ENCODE measurements at regions not wholly inside any gene's neighbourhood (a gene's known extent, or its start where the extent isn't known, plus 50 kb on each side); places are given as distances from the start of the nearest gene placed in this dataset.

DNA sequence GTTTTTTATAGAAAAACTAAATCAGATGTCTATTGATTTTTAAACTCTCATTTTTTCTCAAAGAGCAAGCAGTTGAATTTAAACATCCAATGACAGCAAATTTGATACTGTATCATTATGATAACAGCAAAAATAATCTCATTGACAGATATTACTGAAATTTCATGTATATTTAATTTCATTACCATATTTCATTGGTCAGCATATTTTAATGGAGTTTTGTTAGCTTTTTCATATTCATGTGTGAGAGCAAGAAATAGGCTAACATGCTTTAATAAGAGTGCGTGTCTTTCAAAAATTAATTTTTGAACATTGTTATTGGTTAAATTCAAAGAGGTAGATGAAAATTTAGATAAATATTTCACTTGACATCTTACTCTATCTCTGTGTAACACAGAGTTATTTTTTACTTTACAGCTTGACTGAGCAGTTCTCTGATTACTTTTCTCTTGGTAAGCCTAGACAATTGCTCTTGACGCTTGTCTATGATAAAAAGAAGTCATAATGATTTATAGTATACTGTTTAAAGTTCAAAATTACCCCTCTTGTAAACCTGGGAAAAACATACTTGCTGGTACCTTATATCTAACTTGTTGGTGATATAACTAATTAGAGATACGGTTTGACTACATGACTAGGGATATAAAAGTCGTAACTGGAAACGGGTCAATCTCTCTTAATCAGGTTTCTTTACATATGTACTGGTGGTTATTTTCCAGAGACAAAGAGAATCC lies 732.3 kb upstream of the NCAM2 start:
- BruUV-seq (replicated peaks), result no TSS peak
- CTCF ChIA-PET, result no interaction called here

More for the DNA sequence above, 732.3 kb upstream of the NCAM2 start:
- ChIA-PET RAD21 (ENCODE audit: low non-redundant PET in 1 of 2, low total read pairs in 2 of 2, uncharacterized antibody in 2 of 2, unreplicated experiment in 2 of 2) (no interaction called here), POLR2A (no interaction called here)
- Histone ChIP-seq H2AFZ (ENCODE audit: low read depth, low read length, poor library complexity, severe bottlenecking) (no peak overlapping the region), H3K9ac (ENCODE audit: low read length) (no peak overlapping the region), H3K79me2 (ENCODE audit: insufficient read depth, low read length) (no peaks in the 10 kb centered on the region), H3K4me1 (ENCODE audit: control insufficient read depth in 1 of 2, insufficient read depth in 2 of 2, low read length in 2 of 2) (no peaks in the 10 kb centered on the region), H3K9me2 (ENCODE audit: insufficient read depth) (no peaks in the 10 kb centered on the region), H3K4me2 (ENCODE audit: low read length) (no peak overlapping the region), H3K9me3 (ENCODE audit: control insufficient read depth in 1 of 2, insufficient read depth in 1 of 2, low read depth in 1 of 2, low read length in 2 of 2) (peaks cover 10 to 17% of the 10 kb centered on the region in 2 experiments; a peak in 2 of 4 replicates), H3K36me3 (ENCODE audit: control insufficient read depth in 1 of 2, insufficient read depth in 2 of 2, low read length in 2 of 2) (no peaks in the 10 kb centered on the region), H3K27ac (ENCODE audit: low read depth, low read length) (no peak overlapping the region), H3K4me3 (replicated peaks in 1 of 2; ENCODE audit: low read depth in 1 of 2, low read length in 2 of 2) (no peak overlapping the region), H3K27me3 (ENCODE audit: insufficient read depth, low read length) (no peaks in the 10 kb centered on the region), H4K20me1 (ENCODE audit: insufficient read depth) (no peaks in the 10 kb centered on the region)
- intact Hi-C loops (cut with micrococcal nuclease), result no loop called here
- TF ChIP-seq POLR2AphosphoS5 (IDR thresholded peaks at IDR 0.05; ENCODE audit: low read depth, low read length) (no peak), ZFX (IDR thresholded peaks at IDR 0.05) (no peak), ELF1 (IDR thresholded peaks at IDR 0.05; ENCODE audit: borderline replicate concordance, low read depth) (no peak), CBX3 (IDR thresholded peaks at IDR 0.05; ENCODE audit: low read depth) (no peak), TCF7L2 (IDR thresholded peaks at IDR 0.05; ENCODE audit: borderline replicate concordance, extremely low read depth, insufficient read depth, insufficient read length) (no peak), ATF3 (IDR thresholded peaks at IDR 0.05) (no peak), ZNF274 (IDR thresholded peaks at IDR 0.05; ENCODE audit: low read depth, low read length) (no peak), YY1 (IDR thresholded peaks at IDR 0.05; ENCODE audit: extremely low read depth, insufficient replicate concordance, low read depth, low read length) (no peak)
- TF ChIP-seq, protein P1, sequence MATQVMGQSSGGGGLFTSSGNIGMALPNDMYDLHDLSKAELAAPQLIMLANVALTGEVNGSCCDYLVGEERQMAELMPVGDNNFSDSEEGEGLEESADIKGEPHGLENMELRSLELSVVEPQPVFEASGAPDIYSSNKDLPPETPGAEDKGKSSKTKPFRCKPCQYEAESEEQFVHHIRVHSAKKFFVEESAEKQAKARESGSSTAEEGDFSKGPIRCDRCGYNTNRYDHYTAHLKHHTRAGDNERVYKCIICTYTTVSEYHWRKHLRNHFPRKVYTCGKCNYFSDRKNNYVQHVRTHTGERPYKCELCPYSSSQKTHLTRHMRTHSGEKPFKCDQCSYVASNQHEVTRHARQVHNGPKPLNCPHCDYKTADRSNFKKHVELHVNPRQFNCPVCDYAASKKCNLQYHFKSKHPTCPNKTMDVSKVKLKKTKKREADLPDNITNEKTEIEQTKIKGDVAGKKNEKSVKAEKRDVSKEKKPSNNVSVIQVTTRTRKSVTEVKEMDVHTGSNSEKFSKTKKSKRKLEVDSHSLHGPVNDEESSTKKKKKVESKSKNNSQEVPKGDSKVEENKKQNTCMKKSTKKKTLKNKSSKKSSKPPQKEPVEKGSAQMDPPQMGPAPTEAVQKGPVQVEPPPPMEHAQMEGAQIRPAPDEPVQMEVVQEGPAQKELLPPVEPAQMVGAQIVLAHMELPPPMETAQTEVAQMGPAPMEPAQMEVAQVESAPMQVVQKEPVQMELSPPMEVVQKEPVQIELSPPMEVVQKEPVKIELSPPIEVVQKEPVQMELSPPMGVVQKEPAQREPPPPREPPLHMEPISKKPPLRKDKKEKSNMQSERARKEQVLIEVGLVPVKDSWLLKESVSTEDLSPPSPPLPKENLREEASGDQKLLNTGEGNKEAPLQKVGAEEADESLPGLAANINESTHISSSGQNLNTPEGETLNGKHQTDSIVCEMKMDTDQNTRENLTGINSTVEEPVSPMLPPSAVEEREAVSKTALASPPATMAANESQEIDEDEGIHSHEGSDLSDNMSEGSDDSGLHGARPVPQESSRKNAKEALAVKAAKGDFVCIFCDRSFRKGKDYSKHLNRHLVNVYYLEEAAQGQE (IDR thresholded peaks at IDR 0.05; ENCODE audit: low read depth), result no peak
- no peak for DNase-seq (ENCODE audit: low read depth, low spot score)
- ATAC-seq, result no peak

Data from HCT116 (cell line).